ENCODE measurements at regions not wholly inside any gene's neighbourhood (a gene's known extent, or its start where the extent isn't known, plus 50 kb on each side); places are given as distances from the start of the nearest gene placed in this dataset.

DNA sequence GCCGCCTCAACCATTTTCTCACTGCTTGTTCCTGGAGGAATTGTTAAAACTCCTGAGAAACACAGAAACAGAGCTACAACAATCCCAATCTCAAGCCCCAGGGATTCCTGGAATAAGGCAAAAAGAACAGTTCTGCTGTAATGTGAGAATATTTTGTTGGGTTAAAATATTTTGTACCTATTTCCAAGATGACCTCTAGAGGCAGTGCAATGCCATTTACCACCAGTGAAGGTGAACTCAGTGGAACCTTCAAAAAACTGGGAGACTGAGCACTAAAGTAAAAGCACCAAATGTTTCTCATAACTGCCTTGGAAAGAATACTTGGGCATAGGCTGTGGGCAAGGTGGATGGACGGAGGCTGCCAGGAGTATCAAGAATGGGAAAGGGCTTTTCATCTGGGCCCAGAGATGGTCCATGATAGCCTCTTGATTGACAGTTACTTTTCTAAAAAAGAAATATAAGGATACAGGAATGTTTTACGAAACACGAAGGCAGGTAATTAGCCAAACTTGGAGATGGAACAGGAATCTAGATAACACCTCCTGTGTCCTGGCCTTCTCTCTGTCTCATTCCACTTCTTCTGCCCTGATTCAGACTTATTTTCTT, 334.0 kb upstream of the FLRT2 start:
- Histone ChIP-seq H3K27me3 (ENCODE audit: control insufficient read depth in 1 of 2, insufficient read depth in 2 of 2, low read length in 2 of 2) (no peaks in the 10 kb centered on the region), H3K9ac (ENCODE audit: low read depth in 1 of 2, low read length in 2 of 2) (no peak overlapping the region), H3K27ac (ENCODE audit: low read depth, low read length) (no peak overlapping the region), H3K36me3 (ENCODE audit: control insufficient read depth in 1 of 2, insufficient read depth in 2 of 2, low read length in 2 of 2) (no peaks in the 10 kb centered on the region), H3K4me3 (ENCODE audit: low read depth in 1 of 2, low read length in 2 of 2) (no peak overlapping the region), H3K9me3 (ENCODE audit: control insufficient read depth in 1 of 2, low read length in 2 of 2) (peaks cover 0 to 7% of the 10 kb centered on the region in 2 donors), H3K4me1 (ENCODE audit: control insufficient read depth in 1 of 2, insufficient read depth in 2 of 2, low read length in 2 of 2) (no peaks in the 10 kb centered on the region)

DNA sequence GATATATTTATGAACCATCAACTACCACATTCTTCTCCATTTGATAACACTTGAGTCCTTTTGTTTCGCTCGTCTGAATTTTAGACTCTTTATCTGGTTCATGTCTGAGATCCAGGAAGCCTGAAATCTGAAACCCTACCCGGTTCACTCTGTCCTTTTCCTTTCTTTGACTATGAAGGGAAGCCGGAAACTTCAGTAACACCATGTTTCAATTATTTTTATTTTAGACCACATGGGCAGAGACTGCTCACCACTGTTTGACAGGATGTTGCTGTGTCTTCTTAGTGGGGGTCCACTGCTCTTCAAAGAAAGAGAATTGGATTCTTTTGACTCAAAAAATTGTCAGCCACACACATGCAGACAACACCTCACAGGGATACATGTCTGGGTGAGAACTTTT, 331.9 kb upstream of the FLRT2 start:
- H3K4me3 ChIP-seq (ENCODE audit: low read depth in 1 of 2, low read length in 2 of 2) = no peak overlapping the region
- peaks cover 0 to 5% of the 10 kb centered on the region in 2 donors for H3K9me3 ChIP-seq (ENCODE audit: control insufficient read depth in 1 of 2, low read length in 2 of 2)
- H3K4me1 ChIP-seq (ENCODE audit: control insufficient read depth in 1 of 2, insufficient read depth in 2 of 2, low read length in 2 of 2) = no peaks in the 10 kb centered on the region
- H3K27ac ChIP-seq (ENCODE audit: low read depth, low read length) = no peak overlapping the region
- H3K36me3 ChIP-seq (ENCODE audit: control insufficient read depth in 1 of 2, insufficient read depth in 2 of 2, low read length in 2 of 2) = no peaks in the 10 kb centered on the region
- no peaks in the 10 kb centered on the region for H3K27me3 ChIP-seq (ENCODE audit: control insufficient read depth in 1 of 2, insufficient read depth in 2 of 2, low read length in 2 of 2)
- H3K9ac ChIP-seq (ENCODE audit: low read depth in 1 of 2, low read length in 2 of 2) = no peak overlapping the region

DNA sequence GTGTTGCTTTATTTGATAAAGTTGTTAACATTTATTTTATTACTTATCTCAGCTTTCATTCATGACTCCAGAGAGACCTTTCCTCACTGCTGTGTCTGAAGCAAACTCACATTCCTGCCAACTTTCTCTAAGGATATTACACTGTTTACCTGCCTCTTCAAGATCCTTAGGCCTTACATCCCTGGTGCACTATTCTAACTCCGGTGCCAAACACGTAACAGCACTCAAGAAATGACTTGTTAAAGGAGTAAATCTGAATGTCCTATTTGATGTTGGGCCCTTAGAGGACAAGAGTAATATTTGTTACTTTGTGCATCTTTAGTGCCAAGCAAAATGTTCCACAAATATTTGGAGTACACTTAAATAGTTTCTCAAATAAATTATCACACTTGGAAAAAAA, 324.1 kb upstream of the FLRT2 start:
- Histone ChIP-seq H3K27ac (ENCODE audit: low read depth, low read length) (no peak overlapping the region), H3K27me3 (ENCODE audit: control insufficient read depth in 1 of 2, insufficient read depth in 2 of 2, low read length in 2 of 2) (no peaks in the 10 kb centered on the region), H3K9me3 (ENCODE audit: control insufficient read depth in 1 of 2, low read length in 2 of 2) (peaks cover 0 to 3% of the 10 kb centered on the region in 2 donors), H3K4me3 (ENCODE audit: low read depth in 1 of 2, low read length in 2 of 2) (no peak overlapping the region), H3K4me1 (ENCODE audit: control insufficient read depth in 1 of 2, insufficient read depth in 2 of 2, low read length in 2 of 2) (no peaks in the 10 kb centered on the region), H3K9ac (ENCODE audit: low read depth in 1 of 2, low read length in 2 of 2) (no peak overlapping the region), H3K36me3 (ENCODE audit: control insufficient read depth in 1 of 2, insufficient read depth in 2 of 2, low read length in 2 of 2) (no peaks in the 10 kb centered on the region)

DNA sequence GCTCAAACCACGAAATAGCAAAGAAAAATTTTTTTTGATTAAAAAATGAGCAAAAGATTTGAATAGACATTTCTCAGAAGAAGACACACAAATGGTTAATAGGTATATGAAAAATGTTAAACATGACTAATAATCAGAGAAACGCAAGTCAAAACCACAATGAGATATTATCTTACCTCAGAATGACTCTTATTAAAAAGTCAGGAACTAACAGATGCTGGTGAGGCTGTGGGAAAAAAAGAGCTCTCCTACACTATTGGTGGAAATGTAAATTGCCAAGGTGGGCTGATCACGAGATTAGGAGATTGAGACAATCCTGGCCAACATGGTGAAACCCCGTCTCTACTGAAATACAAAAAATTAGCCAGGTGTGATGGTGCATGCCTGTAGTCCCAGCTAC, 315.5 kb upstream of the FLRT2 start:
- Histone ChIP-seq H3K27me3 (ENCODE audit: control insufficient read depth in 1 of 2, insufficient read depth in 2 of 2, low read length in 2 of 2) (no peaks in the 10 kb centered on the region), H3K9me3 (ENCODE audit: control insufficient read depth in 1 of 2, low read length in 2 of 2) (peaks cover 0 to 5% of the 10 kb centered on the region in 2 donors), H3K4me3 (ENCODE audit: low read depth in 1 of 2, low read length in 2 of 2) (no peak overlapping the region), H3K9ac (ENCODE audit: low read depth in 1 of 2, low read length in 2 of 2) (no peak overlapping the region), H3K4me1 (ENCODE audit: control insufficient read depth in 1 of 2, insufficient read depth in 2 of 2, low read length in 2 of 2) (no peaks in the 10 kb centered on the region), H3K36me3 (ENCODE audit: control insufficient read depth in 1 of 2, insufficient read depth in 2 of 2, low read length in 2 of 2) (no peaks in the 10 kb centered on the region), H3K27ac (ENCODE audit: low read depth, low read length) (no peak overlapping the region)

DNA sequence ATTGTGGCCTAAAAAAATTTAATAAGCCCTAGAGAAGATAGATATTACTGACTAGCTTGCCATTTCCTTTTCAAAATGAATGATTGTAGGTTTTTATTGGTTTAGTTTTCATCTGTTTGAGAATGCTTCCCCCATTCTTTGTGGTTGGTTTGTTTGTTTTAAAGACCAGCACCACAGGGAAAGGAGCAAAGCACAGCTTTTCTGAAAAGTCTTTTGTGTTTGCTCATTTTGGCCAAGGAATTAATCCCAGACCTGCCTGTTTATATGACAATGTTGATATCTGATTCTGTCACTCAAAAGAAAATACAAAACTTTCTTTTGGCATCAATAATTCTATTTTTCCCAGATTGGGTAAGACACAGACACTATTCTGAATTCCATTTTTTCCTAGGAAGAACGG, 312.5 kb upstream of the FLRT2 start:
- H3K36me3 ChIP-seq (ENCODE audit: control insufficient read depth in 1 of 2, insufficient read depth in 2 of 2, low read length in 2 of 2) = no peaks in the 10 kb centered on the region
- no peak overlapping the region for H3K9ac ChIP-seq (ENCODE audit: low read depth in 1 of 2, low read length in 2 of 2)
- no peak overlapping the region for H3K4me3 ChIP-seq (ENCODE audit: low read depth in 1 of 2, low read length in 2 of 2)

DNA sequence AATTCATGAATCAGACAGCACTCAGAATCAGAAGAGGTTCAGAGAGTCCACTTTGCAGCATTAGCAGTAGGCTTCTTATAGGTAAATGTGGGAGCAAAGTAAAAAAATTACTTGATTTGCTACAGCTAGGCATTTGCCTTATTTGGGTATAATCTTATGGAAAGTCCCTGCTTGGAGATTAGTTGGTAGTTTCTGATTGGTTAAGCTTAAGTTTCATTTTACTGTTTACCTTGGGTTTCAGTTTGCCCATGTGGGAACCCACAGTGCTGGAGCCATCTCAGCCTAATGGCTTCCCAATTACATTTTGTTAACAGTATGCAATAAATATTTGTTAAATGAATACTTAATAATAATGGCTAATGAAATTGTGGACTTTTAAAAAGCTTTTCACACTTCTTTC, 311.0 kb upstream of the FLRT2 start:
- H3K4me1 ChIP-seq (ENCODE audit: control insufficient read depth in 1 of 2, insufficient read depth in 2 of 2, low read length in 2 of 2) = no peaks in the 10 kb centered on the region
- H3K4me3 ChIP-seq (ENCODE audit: low read depth in 1 of 2, low read length in 2 of 2) = no peak overlapping the region
- no peak overlapping the region for H3K9ac ChIP-seq (ENCODE audit: low read depth in 1 of 2, low read length in 2 of 2)
- H3K27me3 ChIP-seq (ENCODE audit: control insufficient read depth in 1 of 2, insufficient read depth in 2 of 2, low read length in 2 of 2) = no peaks in the 10 kb centered on the region
- no peaks in the 10 kb centered on the region for H3K36me3 ChIP-seq (ENCODE audit: control insufficient read depth in 1 of 2, insufficient read depth in 2 of 2, low read length in 2 of 2)
- peaks cover 0 to 3% of the 10 kb centered on the region in 2 donors for H3K9me3 ChIP-seq (ENCODE audit: control insufficient read depth in 1 of 2, low read length in 2 of 2)
- no peak overlapping the region for H3K27ac ChIP-seq (ENCODE audit: low read depth, low read length)

More for the DNA sequence above, 312.5 kb upstream of the FLRT2 start:
- no peaks in the 10 kb centered on the region for H3K4me1 ChIP-seq (ENCODE audit: control insufficient read depth in 1 of 2, insufficient read depth in 2 of 2, low read length in 2 of 2)
- H3K27me3 ChIP-seq (ENCODE audit: control insufficient read depth in 1 of 2, insufficient read depth in 2 of 2, low read length in 2 of 2) = no peaks in the 10 kb centered on the region
- H3K9me3 ChIP-seq (ENCODE audit: control insufficient read depth in 1 of 2, low read length in 2 of 2) = peaks cover 0 to 5% of the 10 kb centered on the region in 2 donors
- H3K27ac ChIP-seq (ENCODE audit: low read depth, low read length) = no peak overlapping the region

DNA sequence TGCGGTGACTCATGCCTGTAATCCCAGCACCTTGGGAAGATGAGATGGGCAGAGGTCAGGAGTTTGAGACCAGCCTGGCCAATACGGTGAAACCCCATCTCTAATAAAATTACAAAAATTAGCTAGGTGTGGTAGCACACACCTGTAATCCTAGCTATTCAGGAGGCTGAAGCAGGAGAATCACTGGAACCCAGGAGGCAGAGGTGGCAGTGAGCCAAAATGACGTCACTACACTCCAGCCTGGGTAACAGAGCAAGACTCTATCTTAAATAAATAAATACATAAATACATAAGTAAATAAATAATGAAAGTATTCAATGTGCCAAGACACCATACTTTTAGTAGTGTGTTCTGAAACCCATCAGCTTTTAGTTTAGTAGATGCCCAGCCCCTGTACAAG, 308.1 kb upstream of the FLRT2 start:
- H3K9ac ChIP-seq (ENCODE audit: low read depth in 1 of 2, low read length in 2 of 2) = no peak overlapping the region
- H3K36me3 ChIP-seq (ENCODE audit: control insufficient read depth in 1 of 2, insufficient read depth in 2 of 2, low read length in 2 of 2) = no peaks in the 10 kb centered on the region
- H3K27me3 ChIP-seq (ENCODE audit: control insufficient read depth in 1 of 2, insufficient read depth in 2 of 2, low read length in 2 of 2) = no peaks in the 10 kb centered on the region
- no peak overlapping the region for H3K4me3 ChIP-seq (ENCODE audit: low read depth in 1 of 2, low read length in 2 of 2)
- H3K4me1 ChIP-seq (ENCODE audit: control insufficient read depth in 1 of 2, insufficient read depth in 2 of 2, low read length in 2 of 2) = no peaks in the 10 kb centered on the region
- no peak overlapping the region for H3K27ac ChIP-seq (ENCODE audit: low read depth, low read length)
- H3K9me3 ChIP-seq (ENCODE audit: control insufficient read depth in 1 of 2, low read length in 2 of 2) = peaks cover 0 to 3% of the 10 kb centered on the region in 2 donors

DNA sequence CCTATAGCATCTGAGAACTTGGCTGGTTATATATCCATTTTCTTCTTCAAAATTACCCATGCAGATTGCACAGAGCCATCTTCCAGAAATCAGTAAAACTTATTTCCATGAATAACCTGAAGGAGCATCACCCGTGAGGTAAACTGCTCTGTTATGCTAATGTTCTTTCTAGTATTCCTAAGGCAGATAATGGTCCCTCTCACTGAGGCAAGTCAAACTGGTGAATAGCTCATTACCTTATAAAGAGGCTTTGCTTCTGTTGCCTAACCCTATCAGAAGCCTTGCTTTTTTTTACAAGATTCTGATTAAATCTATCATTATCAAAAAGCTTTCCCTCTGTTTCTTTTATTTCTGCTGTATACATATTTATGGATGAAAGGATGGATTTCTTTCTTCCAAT, 307.6 kb upstream of the FLRT2 start:
- Histone ChIP-seq H3K27me3 (ENCODE audit: control insufficient read depth in 1 of 2, insufficient read depth in 2 of 2, low read length in 2 of 2) (no peaks in the 10 kb centered on the region), H3K4me3 (ENCODE audit: low read depth in 1 of 2, low read length in 2 of 2) (no peak overlapping the region), H3K9me3 (ENCODE audit: control insufficient read depth in 1 of 2, low read length in 2 of 2) (peaks cover 0 to 3% of the 10 kb centered on the region in 2 donors), H3K36me3 (ENCODE audit: control insufficient read depth in 1 of 2, insufficient read depth in 2 of 2, low read length in 2 of 2) (no peaks in the 10 kb centered on the region), H3K9ac (ENCODE audit: low read depth in 1 of 2, low read length in 2 of 2) (no peak overlapping the region), H3K27ac (ENCODE audit: low read depth, low read length) (no peak overlapping the region), H3K4me1 (ENCODE audit: control insufficient read depth in 1 of 2, insufficient read depth in 2 of 2, low read length in 2 of 2) (no peaks in the 10 kb centered on the region)

DNA sequence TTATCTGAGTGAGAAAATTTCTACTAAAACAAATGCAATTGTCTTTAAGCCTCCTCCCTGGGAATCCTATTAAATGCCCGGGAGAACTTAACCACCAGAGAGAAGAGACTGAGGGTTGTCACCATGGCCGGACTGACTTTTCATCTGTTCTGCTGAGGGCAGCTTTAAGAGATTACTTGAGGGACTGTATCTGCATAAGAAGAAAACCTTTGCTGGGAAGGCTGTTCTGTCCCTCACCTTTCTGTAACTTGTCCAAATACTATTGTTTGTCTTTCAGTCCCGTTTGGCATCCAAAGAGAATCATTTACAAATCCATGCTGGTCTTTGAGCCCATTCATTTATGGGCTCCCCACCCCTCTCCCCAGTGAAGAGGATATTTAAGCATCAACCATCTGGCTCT, 306.3 kb upstream of the FLRT2 start:
- no peaks in the 10 kb centered on the region for H3K4me1 ChIP-seq (ENCODE audit: control insufficient read depth in 1 of 2, insufficient read depth in 2 of 2, low read length in 2 of 2)
- no peak overlapping the region for H3K9ac ChIP-seq (ENCODE audit: low read depth in 1 of 2, low read length in 2 of 2)
- H3K27me3 ChIP-seq (ENCODE audit: control insufficient read depth in 1 of 2, insufficient read depth in 2 of 2, low read length in 2 of 2) = no peaks in the 10 kb centered on the region
- no peaks in the 10 kb centered on the region for H3K36me3 ChIP-seq (ENCODE audit: control insufficient read depth in 1 of 2, insufficient read depth in 2 of 2, low read length in 2 of 2)
- H3K4me3 ChIP-seq (ENCODE audit: low read depth in 1 of 2, low read length in 2 of 2) = no peak overlapping the region
- peaks cover 0 to 3% of the 10 kb centered on the region in 2 donors for H3K9me3 ChIP-seq (ENCODE audit: control insufficient read depth in 1 of 2, low read length in 2 of 2)
- no peak overlapping the region for H3K27ac ChIP-seq (ENCODE audit: low read depth, low read length)

DNA sequence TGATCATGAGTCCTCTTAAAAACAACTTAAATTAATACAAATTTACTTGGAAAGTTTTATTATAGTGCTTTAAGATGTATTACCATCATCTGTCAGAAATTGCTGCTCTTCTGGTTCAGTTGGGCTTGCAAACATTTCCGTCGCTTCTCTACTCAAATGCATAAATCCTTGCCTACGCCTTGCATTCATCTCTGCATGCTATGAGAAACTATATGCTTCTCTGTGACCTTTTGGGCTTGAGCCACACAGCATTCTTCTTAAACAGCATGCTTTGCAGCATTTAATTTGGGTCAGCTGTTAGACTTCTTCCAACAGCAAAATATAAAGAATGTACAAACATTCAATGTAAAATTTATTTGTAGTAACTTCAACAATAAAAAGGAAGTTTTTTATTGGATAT, 305.7 kb upstream of the FLRT2 start:
- H3K27me3 ChIP-seq (ENCODE audit: control insufficient read depth in 1 of 2, insufficient read depth in 2 of 2, low read length in 2 of 2) = no peaks in the 10 kb centered on the region
- H3K9me3 ChIP-seq (ENCODE audit: control insufficient read depth in 1 of 2, low read length in 2 of 2) = peaks cover 0 to 3% of the 10 kb centered on the region in 2 donors
- H3K4me3 ChIP-seq (ENCODE audit: low read depth in 1 of 2, low read length in 2 of 2) = no peak overlapping the region
- no peaks in the 10 kb centered on the region for H3K4me1 ChIP-seq (ENCODE audit: control insufficient read depth in 1 of 2, insufficient read depth in 2 of 2, low read length in 2 of 2)
- no peak overlapping the region for H3K27ac ChIP-seq (ENCODE audit: low read depth, low read length)
- H3K36me3 ChIP-seq (ENCODE audit: control insufficient read depth in 1 of 2, insufficient read depth in 2 of 2, low read length in 2 of 2) = no peaks in the 10 kb centered on the region
- no peak overlapping the region for H3K9ac ChIP-seq (ENCODE audit: low read depth in 1 of 2, low read length in 2 of 2)

DNA sequence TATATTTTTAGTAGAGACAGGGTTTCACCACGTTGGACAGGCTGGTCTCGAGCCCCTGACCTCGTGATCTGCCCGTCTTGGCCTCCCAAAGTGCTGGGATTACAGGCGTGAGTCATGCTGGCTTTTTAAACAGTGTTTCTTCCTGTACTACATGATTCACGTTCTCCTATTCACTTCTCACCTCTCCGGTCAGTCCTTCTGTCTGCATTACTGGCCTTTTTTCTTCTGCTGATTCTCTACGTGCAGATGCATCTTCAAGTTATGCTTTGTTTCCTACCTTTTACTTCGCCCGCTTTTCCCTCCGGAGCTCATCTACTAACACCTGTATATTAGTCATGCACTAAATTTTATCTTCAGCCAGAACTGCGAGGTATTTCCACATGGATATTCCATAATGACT, 296.2 kb upstream of the FLRT2 start:
- Histone ChIP-seq H3K27ac (ENCODE audit: low read depth, low read length) (no peak overlapping the region), H3K4me1 (ENCODE audit: control insufficient read depth in 1 of 2, insufficient read depth in 2 of 2, low read length in 2 of 2) (no peaks in the 10 kb centered on the region), H3K9me3 (ENCODE audit: control insufficient read depth in 1 of 2, low read length in 2 of 2) (peaks cover 0 to under 1% of the 10 kb centered on the region in 2 donors), H3K4me3 (ENCODE audit: low read depth in 1 of 2, low read length in 2 of 2) (no peak overlapping the region), H3K36me3 (ENCODE audit: control insufficient read depth in 1 of 2, insufficient read depth in 2 of 2, low read length in 2 of 2) (no peaks in the 10 kb centered on the region), H3K9ac (ENCODE audit: low read depth in 1 of 2, low read length in 2 of 2) (no peak overlapping the region), H3K27me3 (ENCODE audit: control insufficient read depth in 1 of 2, insufficient read depth in 2 of 2, low read length in 2 of 2) (no peaks in the 10 kb centered on the region)
